K562 (cell line): ENCODE measurements at regions not wholly inside any gene's neighbourhood (a gene's known extent, or its start where the extent isn't known, plus 50 kb on each side); places are given as distances from the start of the nearest gene placed in this dataset.

Source experiments
- HDAC1 ChIP-seq, 2 experiments: fragments of 450-650 bp; IDR thresholded peaks; 2 replicates each; pipeline ENCODE4 v1.6.1; 2016 to 2017; ENCODE audit warnings: inconsistent platforms in 1 of 2, mild to moderate bottlenecking in 1 of 2, moderate library complexity in 1 of 2
- TCF7L2 ChIP-seq: fragments of 150-350 bp; IDR thresholded peaks from 2 replicates; pipeline ENCODE4 v1.6.1; 2016; ENCODE audit warnings: low read depth, mild to moderate bottlenecking, low read length, moderate library complexity

GRCh38 chr5:72018143-72018803, 89.0 kb upstream of the MAP1B start:
- TF ChIP-seq TCF7L2 (no peak), HDAC1 (IDR thresholded peaks at IDR 0.05) (no peak)
